Activated CD4-positive, alpha-beta T cell treated with anti-CD3 and anti-CD28 coated beads, Interleukin-2, amount 50 U/mL, for 1 hour (primary cell): ENCODE measurements at regions not wholly inside any gene's neighbourhood (a gene's known extent, or its start where the extent isn't known, plus 50 kb on each side); places are given as distances from the start of the nearest gene placed in this dataset.
"Not testable (repeated sequence)": the region's sequence is repeated elsewhere in the genome, so short reads cannot be mapped to it uniquely, and the experiment has no call there.

ENCODE experiments used
- DNase-seq: peaks from one replicate; pipeline ENCODE4 v3.0.0-alpha.2; 2020

- no peak for DNase-seq
These were observed 418.8 kb downstream of the TMEM135 start for GRCh38 chr11:87456499-87456898.

GRCh38 chr11:87455180-87455579, 417.4 kb downstream of the TMEM135 start:
- no peak for DNase-seq

- DNase-seq, result no peak
These were observed 416.5 kb downstream of the TMEM135 start for GRCh38 chr11:87454241-87454640.

- no peak for DNase-seq
These were observed 415.9 kb downstream of the TMEM135 start for GRCh38 chr11:87453531-87454089.

- not testable (repeated sequence) for DNase-seq
These were observed 414.3 kb downstream of the TMEM135 start for GRCh38 chr11:87452025-87452424.

- no peak for DNase-seq
These were observed 413.7 kb downstream of the TMEM135 start for GRCh38 chr11:87451395-87451794.

- no peak for DNase-seq
These were observed 409.9 kb downstream of the TMEM135 start for GRCh38 chr11:87447606-87448005.

GRCh38 chr11:87444993-87445392, 407.3 kb downstream of the TMEM135 start:
- DNase-seq, result no peak

GRCh38 chr11:87443707-87444106, 406.0 kb downstream of the TMEM135 start:
- DNase-seq, result no peak

- no peak for DNase-seq
These were observed 402.5 kb downstream of the TMEM135 start for GRCh38 chr11:87440076-87440770.

- DNase-seq, result no peak
These were observed 400.7 kb downstream of the TMEM135 start for GRCh38 chr11:87438416-87438815.

GRCh38 chr11:87437844-87438223, 400.1 kb downstream of the TMEM135 start:
- no peak for DNase-seq

GRCh38 chr11:87437133-87437843, 399.6 kb downstream of the TMEM135 start:
- DNase-seq, result no peak

GRCh38 chr11:87432022-87432421, 394.3 kb downstream of the TMEM135 start:
- no peak for DNase-seq

- DNase-seq, result no peak
These were observed 393.7 kb downstream of the TMEM135 start for GRCh38 chr11:87431392-87431791.

GRCh38 chr11:87430821-87431220, 393.1 kb downstream of the TMEM135 start:
- no peak for DNase-seq

- no peak for DNase-seq
These were observed 392.3 kb downstream of the TMEM135 start for GRCh38 chr11:87429996-87430395.

GRCh38 chr11:87428266-87428665, 390.5 kb downstream of the TMEM135 start:
- no peak for DNase-seq

GRCh38 chr11:87425943-87426342, 388.2 kb downstream of the TMEM135 start:
- no peak for DNase-seq

GRCh38 chr11:87425391-87425790, 387.7 kb downstream of the TMEM135 start:
- DNase-seq, result no peak

GRCh38 chr11:87423161-87423560, 385.4 kb downstream of the TMEM135 start:
- DNase-seq, result no peak

- no peak for DNase-seq
These were observed 384.8 kb downstream of the TMEM135 start for GRCh38 chr11:87422566-87422965.

- DNase-seq, result no peak
These were observed 383.7 kb downstream of the TMEM135 start for GRCh38 chr11:87421422-87421821.

GRCh38 chr11:87417951-87418350, 380.2 kb downstream of the TMEM135 start:
- DNase-seq, result no peak
